ENCODE measurements at regions not wholly inside any gene's neighbourhood (a gene's known extent, or its start where the extent isn't known, plus 50 kb on each side); places are given as distances from the start of the nearest gene placed in this dataset.
"Not testable (repeated sequence)": the region's sequence is repeated elsewhere in the genome, so short reads cannot be mapped to it uniquely, and the experiment has no call there.

DNA sequence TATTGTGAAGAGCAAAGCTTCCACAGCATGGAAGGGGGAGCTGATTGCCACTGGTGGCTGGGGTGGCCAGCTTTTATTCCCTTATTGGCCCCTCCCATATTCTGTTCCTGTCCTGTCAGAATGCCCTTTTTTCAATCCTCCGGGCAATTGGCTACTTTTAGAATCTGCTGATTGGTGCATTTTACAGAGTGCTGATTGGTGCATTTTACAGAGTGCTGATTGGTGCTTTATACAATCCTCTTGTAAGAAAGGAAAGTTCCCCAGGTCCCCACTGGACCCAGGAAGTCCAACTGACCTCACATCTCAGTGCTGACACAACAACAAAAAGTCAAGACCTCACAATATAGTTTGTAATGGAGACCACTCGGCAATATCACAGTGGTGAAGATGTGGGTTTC, 195.0 kb downstream of the SPATA31A6 start:
- no peak for DNase-seq

DNA sequence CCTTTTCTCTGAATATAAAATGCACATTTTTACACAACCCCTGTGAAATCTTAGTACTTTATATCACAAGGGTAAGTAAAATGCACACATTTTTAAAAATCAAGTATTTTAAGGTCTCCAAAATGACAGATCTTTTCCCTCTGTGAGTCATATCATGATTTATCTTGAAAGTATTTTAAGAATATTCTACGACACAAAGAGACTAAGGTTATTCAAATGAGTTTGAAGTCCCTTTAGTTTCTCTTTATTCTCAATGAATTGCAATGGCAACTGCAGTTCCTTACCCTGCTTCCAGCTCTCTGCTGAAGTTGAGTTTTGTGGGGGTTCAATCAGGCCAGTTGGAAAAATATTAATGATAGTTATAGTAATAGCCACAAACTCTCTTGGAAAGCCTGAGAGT, 196.1 kb downstream of the SPATA31A6 start:
- DNase-seq = not testable (repeated sequence)

DNA sequence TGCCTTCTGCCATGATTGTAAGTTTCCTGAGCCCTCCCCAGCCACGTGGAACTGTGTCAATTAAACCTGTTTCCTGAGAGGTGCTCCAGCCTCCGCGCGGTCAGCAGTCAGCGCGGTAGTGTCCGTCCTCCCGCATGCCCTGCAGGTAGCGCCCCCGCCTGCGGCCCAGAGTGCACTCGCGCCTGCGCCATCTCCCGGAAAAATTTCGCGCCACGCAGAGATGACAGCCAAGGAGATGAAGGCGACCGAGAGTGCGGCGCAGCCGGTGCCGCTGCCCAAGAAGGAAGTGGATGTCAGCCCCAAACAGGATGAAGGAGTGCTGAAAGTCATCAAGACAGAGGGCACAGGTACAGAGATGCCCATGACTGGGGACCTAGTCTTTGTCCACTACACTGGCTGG, 201.1 kb downstream of the SPATA31A6 start:
- not testable (repeated sequence) for DNase-seq

DNA sequence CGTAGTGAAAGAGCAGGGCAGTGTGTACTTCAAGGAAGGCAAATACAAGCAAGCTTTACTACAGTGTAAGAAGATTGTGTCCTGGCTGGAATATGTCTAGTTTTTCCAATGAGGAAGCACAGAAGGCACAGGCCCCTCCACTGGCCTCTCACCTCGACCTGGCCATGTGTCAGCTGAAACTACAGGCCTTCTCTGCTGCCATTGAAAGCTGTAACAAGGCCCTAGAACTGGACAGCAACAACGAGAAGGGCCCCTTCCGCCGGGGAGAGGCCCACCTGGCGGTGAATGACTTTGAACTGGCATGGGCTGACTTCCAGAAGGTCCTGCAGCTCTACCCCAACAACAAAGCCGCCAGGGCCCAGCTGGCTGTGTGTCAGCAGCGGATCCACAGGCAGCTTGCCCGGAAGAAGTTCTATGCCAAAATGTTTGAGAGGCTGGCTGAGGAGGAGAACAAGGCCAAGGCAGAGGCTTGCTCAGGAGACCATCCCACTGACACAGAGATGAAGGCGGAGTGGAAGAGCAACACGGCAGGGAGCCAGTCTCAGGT, 202.2 kb downstream of the SPATA31A6 start:
- not testable (repeated sequence) for DNase-seq

DNA sequence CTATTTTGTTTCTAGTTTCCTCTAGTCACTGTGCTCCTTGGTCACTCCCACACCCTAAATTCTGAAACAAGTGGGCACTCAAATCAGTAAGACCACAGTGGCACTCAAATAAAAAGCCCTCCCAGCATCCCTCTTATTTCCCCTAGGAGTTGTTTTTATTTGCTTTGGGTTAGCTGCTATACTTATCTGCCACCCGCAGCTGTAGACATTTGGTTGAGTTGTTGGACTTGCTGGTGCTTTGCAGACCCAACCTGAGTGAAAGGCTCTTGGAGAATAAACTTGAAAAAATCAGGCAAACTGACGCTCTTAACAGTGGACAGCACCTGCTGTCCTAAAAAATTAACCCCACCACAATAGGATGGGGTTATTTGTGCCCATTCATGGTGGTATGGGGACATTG, 203.0 kb downstream of the SPATA31A6 start:
- DNase-seq = no peak

DNA sequence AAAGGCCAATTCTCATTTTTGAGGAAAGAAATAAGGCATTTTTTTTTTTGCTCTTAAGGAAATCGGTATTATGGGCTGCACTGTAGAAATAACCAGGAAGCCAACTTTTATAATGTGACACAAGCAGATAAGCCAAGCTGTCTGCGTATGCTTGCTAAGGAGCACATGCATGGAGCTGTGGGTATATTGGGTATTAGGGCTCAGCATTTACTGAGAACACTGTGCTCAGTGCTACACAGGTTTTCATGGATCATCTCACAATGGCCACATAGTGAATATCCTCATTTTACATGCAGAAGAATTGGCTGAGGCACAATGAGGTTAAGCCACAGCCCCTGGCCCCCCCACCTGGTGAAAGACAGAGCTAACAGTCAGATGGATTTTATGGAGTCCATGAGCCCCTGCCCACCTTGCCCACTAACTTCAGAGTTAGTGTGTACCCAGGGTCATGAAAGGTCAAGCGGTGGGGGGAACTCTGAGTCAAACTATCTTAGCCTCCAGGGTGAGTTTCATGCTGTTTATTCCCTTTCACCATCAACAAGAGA, 204.8 kb downstream of the SPATA31A6 start:
- no peak for DNase-seq

DNA sequence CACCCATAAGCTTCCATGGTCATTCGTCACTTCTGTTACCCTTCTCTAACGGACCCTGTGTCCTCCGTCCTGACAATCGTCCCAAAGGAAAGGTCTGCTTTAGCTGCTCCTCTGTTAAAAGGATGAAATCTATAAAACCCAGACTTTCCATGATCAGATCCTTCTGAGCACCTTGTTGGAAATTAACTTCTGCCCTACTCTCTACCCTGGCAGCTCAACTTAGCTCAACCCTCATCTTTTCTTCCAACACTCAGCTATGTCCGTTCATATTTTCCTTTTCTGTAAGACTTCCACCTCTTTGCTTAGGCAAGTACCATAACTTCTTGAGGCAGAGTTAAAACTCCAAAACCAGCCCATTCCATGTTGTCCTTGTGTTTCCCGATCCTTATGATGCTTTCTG, 205.4 kb downstream of the SPATA31A6 start:
- DNase-seq = no peak

DNA sequence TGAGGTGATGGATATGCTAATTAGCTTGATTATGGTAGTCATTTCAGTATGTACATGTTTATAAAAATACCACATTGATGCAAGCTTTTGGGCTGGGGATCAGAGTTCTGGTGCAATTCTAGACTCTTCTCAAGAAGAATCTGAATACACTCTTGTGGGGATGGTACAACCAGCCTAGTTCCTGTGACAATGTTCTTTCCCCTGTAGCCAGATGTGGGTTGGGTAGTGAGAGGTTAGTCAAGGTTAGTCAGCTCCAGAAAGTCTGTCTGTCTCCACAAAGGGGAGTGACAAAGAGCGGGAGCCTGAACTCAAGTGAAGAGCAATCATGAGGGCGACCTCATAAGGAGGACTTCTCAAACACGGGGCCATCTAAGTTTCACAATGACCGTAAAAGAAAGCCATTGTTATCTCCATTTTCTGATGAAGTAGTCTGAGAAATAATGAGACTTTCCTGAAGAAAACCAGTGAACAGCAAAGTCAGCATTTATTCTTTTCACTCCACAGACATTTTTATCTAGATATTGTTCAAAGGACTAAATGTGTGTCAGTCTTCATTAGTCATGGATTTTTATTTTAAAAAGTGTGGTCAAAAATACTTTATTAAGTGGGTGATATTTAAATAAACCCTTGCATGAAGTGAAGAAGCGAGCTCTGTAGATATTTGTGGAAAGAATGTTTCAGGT, 209.5 kb downstream of the SPATA31A6 start:
- not testable (repeated sequence) for DNase-seq

DNA sequence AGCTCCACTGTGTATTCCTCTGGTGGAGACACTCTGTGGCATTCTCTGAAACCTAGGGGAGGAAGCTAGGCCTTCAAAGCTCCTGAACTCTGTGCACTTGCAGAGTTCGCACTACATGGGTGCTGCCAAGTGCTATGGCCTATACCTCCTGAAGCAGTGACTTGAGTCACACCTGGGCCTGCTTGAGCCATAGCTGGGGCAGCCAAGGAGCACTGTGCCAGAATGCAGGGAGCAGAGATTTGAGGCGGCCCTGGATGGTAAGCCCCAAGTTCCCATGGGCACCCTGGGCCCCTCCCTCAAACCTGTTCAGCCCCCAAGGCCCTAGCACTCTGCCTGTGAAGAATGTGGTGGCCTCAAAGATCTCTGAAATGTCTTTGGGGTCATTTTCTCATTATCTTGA, 212.9 kb downstream of the SPATA31A6 start:
- DNase-seq = no peak

DNA sequence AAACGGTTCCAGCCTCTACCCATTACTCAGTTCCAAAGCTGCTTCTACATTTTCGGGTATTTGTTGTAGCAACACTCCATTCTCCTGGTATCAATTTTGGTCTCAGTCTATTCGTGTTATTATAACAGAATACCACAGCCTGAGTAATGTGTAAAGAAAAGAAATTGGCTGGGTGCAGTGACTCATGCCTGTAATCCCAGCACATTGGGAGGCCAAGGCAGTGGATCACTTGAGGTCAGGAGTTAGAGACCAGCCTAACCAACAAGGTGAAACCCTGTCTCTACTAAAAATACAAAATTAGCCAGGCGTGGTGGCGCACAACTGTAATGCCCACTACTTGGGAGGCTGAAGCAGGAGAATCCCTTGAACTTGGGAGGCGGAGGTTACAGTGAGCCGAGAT, 213.9 kb downstream of the SPATA31A6 start:
- DNase-seq = not testable (repeated sequence)

DNA sequence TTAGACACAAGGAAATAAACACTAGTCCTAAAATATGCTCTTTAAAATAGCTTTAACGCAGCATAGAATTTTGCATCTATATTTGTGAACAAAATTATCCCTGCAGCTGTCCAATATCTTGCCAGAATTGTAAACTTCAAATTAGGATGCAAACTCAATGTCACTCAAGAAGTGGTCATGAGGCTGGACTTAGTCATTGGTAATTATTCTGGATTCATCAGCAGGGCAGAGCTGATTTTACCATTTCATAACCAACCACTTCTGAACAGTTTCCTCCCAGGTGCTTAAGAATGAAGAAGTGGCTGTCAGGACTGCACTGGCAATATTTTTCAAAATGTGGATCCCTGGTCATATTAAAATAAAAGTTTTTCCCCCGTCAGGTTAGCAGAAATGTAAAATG, 219.5 kb downstream of the SPATA31A6 start:
- not testable (repeated sequence) for DNase-seq

DNA sequence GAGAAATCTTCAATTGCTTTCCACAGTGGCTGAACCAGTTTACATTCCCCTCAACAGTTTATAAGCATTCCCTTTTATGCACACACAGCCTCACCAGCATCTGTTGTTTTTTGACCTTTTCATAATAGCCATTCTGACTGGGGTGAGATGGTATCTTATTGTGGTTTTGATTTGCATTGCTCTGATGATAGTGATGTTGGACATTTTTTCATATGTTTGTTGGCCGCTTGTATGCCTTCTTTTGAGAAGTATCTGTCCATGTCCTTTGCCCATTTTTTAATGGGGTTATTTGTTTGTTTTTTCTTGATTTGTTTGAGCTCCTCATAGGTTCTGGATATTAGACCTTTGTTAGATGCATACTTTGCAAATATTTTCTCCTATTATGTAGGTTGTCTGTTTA, 226.1 kb downstream of the SPATA31A6 start:
- not testable (repeated sequence) for DNase-seq

DNA sequence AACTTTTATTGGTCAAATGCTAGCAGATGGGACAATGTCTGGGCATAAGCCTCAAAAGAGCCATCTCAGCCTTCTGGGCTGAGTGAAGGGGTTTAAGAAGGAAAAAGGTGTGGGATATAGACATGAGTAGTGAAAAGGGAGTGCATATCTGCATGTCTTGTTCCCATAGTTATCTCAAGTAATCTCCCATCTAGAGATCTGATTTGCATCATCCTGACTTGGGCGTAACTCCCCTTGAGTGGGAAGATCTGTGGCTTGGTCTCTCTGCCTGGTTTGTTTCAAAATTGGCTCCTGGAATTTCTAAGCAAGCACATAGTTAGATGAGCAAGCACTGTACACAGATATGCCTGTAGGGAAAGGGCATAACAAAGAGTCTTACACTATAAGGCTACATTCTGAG, 228.9 kb downstream of the SPATA31A6 start:
- not testable (repeated sequence) for DNase-seq

DNA sequence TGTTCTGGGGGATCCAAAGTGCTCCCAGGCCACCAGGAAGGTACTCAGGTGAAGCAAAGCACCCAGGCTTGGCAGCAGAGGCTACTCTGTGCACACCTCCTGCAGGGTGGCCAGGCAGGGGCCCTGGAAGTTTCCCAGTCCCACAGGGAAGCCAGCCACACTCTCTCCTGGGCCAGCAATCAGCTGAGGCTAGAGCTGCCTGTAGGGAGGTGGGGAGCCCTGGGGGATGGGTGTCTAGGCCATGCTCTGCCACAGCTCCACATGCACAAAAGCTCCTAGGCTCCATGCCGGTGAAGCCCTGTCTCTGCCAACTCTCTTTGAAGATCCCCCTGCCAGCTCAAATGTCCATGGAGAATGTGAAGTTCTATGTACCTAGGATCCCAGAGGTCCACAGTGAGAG, 231.4 kb downstream of the SPATA31A6 start:
- not testable (repeated sequence) for DNase-seq

DNA sequence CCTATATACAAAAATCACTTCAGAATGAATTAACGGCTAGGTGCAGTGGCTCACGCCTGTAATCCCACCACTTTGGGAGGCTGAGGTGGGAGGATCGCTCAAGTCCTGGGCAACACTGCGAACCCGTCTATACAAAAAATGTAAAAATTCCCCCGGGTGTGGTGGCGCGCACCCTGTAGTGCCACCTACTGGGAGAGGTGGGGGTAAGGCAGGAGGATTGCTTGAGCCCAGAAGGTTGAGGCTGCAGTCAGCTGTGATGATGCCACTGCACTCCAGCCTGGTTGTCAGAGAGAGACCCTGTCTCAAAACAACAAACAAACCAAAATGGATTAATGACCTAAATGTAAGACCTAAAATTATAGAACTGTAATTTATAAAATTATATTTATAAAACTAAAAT, 236.2 kb downstream of the SPATA31A6 start:
- not testable (repeated sequence) for DNase-seq

DNA sequence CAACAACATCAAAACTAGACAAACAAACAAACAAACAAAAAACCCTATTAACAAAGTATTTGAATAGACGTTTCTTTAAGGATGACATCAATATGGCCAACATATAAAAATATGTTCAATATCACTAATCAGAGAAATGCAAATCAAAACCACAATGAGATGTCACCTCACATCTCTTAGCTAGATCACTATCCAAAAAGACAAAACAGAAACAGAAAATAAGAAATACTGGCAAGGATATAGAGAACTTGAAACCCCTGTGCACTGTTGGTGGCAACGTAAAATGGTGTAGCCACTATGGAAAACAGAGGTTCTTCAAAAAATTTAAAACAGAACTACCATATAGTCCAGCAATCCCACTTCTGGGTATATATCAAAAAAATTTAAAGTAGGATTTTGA, 236.9 kb downstream of the SPATA31A6 start:
- DNase-seq = not testable (repeated sequence)

DNA sequence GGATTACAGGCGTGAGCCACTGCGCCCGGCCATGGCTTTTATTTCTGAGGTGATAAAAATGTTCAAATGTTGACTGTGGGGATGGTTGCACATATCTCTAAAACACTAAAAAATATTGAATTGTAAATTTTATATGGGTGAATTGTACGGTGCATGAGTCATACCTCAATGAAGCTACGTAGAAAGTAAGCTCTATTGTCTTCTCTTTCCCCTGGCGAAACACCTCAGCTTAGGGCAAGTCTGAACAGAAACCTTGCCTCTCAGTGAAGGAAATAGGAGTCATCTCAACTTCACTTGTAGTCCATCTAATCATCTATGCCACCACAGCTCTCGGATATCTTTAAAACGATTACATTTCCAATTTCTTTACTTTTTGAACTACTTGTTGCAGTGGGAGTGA, 238.2 kb downstream of the SPATA31A6 start:
- DNase-seq = not testable (repeated sequence)

DNA sequence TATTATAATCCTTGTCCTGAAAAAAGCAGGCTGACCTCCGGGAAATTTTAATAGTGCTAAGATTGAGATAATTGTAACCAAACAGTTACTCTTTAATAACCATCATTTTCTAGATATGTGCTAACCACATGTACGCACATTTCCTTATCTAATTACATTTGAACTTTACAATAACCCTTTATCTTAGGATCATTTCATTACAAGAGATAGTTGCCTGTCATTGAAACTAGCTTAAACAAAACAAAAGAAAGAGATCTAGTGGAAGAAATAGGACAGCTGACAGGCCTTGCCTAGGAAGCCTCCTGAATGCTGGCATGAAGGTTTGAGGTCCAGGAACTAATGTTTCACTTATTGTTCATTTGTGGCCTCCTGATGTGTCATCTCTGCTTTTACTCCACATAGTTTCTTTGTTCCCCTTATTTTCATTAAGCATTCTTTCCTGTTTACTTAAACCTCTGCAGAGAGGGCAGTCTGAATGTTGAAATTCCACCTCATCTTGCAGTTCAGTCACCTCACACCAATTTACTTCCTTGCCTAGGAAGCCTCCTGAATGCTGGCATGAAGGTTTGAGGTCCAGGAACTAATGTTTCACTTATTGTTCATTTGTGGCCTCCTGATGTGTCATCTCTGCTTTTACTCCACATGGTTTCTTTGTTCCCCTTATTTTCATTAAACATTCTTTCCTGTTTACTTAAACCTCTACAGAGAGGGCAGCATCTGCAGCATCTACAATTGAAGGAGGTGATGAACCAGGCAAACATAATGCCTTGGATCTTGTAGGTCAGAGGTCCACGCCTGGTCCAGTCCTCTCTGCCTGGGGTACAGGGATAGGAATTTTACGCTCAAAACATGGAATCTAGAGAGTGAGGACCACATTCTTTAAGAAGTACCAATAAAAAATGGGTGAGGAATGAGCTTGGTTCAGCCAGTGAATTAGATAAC, 247.5 kb downstream of the SPATA31A6 start:
- DNase-seq = peak; percentile 35 to 77

DNA sequence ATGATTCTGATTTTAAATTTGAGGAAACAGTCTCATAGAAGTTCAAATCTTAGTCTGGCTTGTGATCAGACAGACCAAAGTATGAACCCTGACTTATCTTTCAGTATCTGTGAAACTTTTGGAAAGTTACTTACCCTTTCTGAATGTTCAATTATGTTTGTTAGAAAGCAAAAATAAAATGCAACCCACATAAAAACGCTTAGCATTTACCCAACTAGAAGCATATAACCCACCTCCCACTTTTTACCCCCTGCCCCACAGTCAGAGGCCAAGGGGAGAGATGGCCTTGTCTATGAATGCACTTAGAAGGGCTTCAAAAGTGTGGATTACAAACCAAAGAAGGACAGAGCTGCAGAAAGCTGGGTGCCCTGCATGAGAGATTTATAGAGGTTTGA, 248.2 kb downstream of the SPATA31A6 start:
- not testable (repeated sequence) for DNase-seq

DNA sequence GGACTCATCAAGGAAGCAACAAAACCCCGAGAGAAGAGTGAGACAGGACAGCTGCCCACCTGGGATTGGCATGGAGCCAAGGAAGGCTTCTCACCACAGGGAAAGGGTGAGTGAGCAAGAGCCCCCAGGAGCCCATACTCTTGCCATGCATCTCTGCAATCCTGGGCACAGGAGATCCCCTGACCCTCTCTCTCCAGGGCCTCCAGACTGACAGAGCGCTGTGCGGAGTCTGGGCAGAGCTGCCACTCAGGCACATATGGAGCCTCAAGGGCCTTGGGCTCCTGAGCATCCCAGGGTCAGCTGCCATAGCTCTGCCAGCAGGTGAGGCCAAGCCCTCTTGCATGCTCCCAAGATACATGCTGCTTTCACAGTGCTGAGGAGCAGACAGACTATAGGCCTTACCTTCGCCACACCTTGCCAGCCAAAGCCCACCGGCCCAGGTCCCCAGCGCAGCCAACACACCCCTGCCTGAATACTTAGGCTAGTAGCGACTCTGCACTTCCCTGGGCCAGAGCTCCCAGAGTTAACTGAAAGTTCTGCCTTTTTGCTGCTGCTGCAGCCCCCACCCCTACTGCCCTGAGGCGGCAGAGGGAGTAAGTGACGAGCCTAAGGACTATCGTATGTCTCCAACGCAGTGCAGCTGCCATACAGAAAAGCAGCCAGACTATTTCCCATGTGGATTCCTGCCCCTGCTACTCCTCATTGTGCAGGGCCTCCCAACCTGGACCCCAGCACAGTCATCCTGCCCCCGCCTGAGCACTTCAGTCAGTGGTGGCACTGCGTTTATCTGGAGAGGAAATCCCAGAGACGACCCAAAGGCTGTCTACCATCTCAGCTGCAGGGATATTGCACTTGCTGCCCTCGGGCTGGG, 251.6 kb downstream of the SPATA31A6 start:
- not testable (repeated sequence) for DNase-seq

DNA sequence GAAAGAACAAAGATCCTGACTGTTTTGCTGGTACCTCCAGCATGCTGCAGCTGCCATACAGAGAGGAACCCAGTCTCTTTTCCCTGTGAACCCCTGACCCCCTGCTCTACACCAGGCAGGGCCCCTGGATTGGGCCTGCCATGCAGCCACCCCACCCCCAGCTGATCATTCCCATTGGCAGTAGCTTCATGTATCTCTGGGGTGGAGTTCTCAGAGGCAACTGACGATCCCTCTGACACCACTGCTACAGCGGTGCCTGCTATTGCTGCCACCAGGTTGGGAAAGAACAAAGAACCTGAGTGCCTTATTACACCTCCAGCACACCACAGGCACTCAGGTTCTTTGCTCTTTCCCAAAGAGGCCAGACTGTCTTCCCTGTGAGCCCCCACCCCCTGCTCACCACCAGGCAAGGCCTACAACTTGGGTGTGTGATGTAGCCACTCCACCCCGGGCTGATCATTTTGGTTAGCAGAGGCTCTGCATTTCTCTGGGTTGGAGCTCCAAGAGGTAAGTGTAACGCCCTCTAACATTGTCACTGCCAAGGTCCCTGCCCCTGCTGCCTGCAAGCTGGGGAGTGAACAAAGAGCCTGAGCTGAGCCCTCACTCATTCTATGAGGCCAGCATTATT, 252.4 kb downstream of the SPATA31A6 start:
- not testable (repeated sequence) for DNase-seq
